Spleen (tissue), 7 donors: ENCODE measurements at regions not wholly inside any gene's neighbourhood (a gene's known extent, or its start where the extent isn't known, plus 50 kb on each side); places are given as distances from the start of the nearest gene placed in this dataset.
"Not testable (repeated sequence)": the region's sequence is repeated elsewhere in the genome, so short reads cannot be mapped to it uniquely, and the experiment has no call there.

Experiments
- POLR2A ChIP-seq, 3 donors: fragments of 450-650 bp; IDR thresholded peaks; one replicate each; pipeline ENCODE4 v1.5.1; 2017; ENCODE audit warnings: antibody characterized with exemption in 3 of 3, mild to moderate bottlenecking in 1 of 3
- TF ChIP-seq, protein P1 (sequence below), 11 experiments: fragments of 200-600 bp in 7 of 11; fragments of 450-650 bp in 4 of 11; sonication (generic) in 4 of 11; IDR thresholded peaks in 8 of 11; conservative IDR thresholded peaks in 3 of 11; 1 replicate in 7 of 11; 2 replicates in 4 of 11; pipeline versions ENCODE4 v1.4.0 to v1.8.0; 2016 to 2021; ENCODE audit warnings: antibody characterized with exemption in 11 of 11, inconsistent platforms in 4 of 11, mild to moderate bottlenecking in 1 of 11
- donor health status: DM: no; HTN: no; CAD: no; lungs with moderate emphysema.
- donor health status: DM: no; HTN: no; CAD: no.
- donor health status: DM: no; HTN: no; CAD: no.

- TF ChIP-seq POLR2A (IDR thresholded peaks at IDR 0.05) = not testable (repeated sequence)
- TF ChIP-seq, protein P1, sequence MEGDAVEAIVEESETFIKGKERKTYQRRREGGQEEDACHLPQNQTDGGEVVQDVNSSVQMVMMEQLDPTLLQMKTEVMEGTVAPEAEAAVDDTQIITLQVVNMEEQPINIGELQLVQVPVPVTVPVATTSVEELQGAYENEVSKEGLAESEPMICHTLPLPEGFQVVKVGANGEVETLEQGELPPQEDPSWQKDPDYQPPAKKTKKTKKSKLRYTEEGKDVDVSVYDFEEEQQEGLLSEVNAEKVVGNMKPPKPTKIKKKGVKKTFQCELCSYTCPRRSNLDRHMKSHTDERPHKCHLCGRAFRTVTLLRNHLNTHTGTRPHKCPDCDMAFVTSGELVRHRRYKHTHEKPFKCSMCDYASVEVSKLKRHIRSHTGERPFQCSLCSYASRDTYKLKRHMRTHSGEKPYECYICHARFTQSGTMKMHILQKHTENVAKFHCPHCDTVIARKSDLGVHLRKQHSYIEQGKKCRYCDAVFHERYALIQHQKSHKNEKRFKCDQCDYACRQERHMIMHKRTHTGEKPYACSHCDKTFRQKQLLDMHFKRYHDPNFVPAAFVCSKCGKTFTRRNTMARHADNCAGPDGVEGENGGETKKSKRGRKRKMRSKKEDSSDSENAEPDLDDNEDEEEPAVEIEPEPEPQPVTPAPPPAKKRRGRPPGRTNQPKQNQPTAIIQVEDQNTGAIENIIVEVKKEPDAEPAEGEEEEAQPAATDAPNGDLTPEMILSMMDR (IDR thresholded peaks at IDR 0.05 in 8 of 11, conservative IDR thresholded peaks at IDR 0.05 in 3 of 11) = not testable (repeated sequence)
Measured at GRCh38 chrX:65825226-65825625, 157.8 kb downstream of the MSN start.
